SU-DHL-6 (cell line): ENCODE measurements at regions not wholly inside any gene's neighbourhood (a gene's known extent, or its start where the extent isn't known, plus 50 kb on each side); places are given as distances from the start of the nearest gene placed in this dataset.

Experiments used
- CTCF ChIP-seq: fragments of 200-600 bp; sonication (generic); IDR thresholded peaks from one replicate; pipeline ENCODE4 v1.5.1; 2017; ENCODE audit warnings: antibody characterized with exemption, mild to moderate bottlenecking, low read length, moderate library complexity; ENCODE audit not compliant: insufficient read depth, poor library complexity, severe bottlenecking
- EZH2phosphoT487 ChIP-seq: fragments of 200-600 bp; sonication (generic), shearing (Covaris generic); conservative IDR thresholded peaks from 2 replicates; pipeline ENCODE4 v1.6.1; 2018; ENCODE audit warnings: mild to moderate bottlenecking, antibody characterized with exemption, low read length, moderate library complexity, mixed read lengths

- TF ChIP-seq CTCF (no peak), EZH2phosphoT487 (no peak)
Observed at GRCh38 chr3:103513003-103513402, 1078.2 kb downstream of the ZPLD1 start.
